Fibroblast of pulmonary artery (primary cell): ENCODE measurements at regions not wholly inside any gene's neighbourhood (a gene's known extent, or its start where the extent isn't known, plus 50 kb on each side); places are given as distances from the start of the nearest gene placed in this dataset.
"Not testable (repeated sequence)": the region's sequence is repeated elsewhere in the genome, so short reads cannot be mapped to it uniquely, and the experiment has no call there.

Experiments
- DNase-seq: peaks from one replicate; pipeline ENCODE4 v3.0.0-alpha.2; 2010; ENCODE audit warnings: low read depth
- H3K4me3 ChIP-seq: replicated peaks from 2 replicates; pipeline ENCODE4 v1.5.1; 2011; ENCODE audit warnings: low read depth, mild to moderate bottlenecking, control low read depth, low read length, moderate library complexity
- TF ChIP-seq, protein P1 (sequence below): IDR thresholded peaks from 2 replicates; pipeline ENCODE4 v1.5.1; 2011; ENCODE audit warnings: mild to moderate bottlenecking, control low read depth, low read length, inconsistent platforms; ENCODE audit errors: missing control alignments

DNA sequence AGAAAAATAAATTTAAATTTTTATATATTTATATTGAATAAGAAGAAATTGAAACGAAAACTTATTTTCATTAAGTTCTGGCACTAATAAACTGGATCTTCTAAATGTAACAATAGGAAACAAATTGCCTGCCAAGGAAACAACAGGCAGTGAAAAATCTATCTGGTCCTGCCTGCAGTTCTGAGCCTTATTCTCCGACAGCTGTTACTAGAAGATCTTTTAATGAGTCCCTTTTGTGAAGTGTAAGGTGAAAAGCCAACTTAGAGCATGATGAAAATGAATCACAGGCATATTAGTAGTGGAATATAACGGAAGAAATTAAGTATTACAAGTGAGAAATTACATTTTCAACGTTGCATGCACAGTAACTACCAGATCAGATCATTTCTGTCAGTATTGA lies 1002.7 kb upstream of the PCDH20 start:
- TF ChIP-seq, protein P1, sequence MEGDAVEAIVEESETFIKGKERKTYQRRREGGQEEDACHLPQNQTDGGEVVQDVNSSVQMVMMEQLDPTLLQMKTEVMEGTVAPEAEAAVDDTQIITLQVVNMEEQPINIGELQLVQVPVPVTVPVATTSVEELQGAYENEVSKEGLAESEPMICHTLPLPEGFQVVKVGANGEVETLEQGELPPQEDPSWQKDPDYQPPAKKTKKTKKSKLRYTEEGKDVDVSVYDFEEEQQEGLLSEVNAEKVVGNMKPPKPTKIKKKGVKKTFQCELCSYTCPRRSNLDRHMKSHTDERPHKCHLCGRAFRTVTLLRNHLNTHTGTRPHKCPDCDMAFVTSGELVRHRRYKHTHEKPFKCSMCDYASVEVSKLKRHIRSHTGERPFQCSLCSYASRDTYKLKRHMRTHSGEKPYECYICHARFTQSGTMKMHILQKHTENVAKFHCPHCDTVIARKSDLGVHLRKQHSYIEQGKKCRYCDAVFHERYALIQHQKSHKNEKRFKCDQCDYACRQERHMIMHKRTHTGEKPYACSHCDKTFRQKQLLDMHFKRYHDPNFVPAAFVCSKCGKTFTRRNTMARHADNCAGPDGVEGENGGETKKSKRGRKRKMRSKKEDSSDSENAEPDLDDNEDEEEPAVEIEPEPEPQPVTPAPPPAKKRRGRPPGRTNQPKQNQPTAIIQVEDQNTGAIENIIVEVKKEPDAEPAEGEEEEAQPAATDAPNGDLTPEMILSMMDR = no peak
- no peak overlapping the region for H3K4me3 ChIP-seq
- DNase-seq = no peak

DNA sequence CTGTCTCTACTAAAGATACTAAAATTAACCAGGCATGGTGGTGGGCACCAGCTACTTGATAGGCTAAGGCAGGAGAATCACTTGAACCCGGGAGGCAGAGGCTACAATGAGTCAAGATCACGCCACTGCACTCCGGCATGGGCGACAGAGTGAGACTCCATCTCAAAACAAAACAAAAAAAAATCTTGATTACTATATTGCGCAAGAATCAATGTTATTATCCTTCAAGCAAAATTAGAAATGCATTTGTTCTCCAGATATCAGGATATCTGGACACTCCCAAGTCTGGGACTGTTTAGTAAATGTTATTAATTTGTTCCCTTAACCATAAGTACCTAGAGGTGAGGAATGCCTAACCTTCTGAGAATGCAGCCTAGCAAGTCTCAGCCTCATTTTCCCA lies 992.2 kb upstream of the PCDH20 start:
- no peak overlapping the region for H3K4me3 ChIP-seq
- TF ChIP-seq, protein P1 = no peak

DNA sequence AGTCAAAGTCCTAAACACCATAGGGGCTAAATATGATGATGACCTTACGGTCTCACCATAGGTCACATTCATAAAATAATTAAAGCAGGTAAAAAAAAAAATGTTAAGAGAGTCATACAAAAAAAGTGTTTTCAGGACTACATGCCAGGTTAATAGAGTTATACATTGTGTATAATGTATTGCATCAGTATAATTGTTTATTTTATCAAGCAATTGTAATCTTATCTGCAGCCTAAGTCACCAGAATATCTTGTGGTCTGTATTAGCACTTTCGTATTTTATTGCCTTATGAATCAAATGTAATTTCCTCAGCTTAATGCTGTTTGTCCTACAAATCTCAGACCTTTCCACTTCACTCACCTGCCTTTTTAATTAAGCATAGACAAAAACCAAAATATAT lies 972.9 kb upstream of the PCDH20 start:
- TF ChIP-seq, protein P1 = no peak
- no peak for DNase-seq
- H3K4me3 ChIP-seq = no peak overlapping the region

More for the DNA sequence above, 992.2 kb upstream of the PCDH20 start:
- DNase-seq = no peak

DNA sequence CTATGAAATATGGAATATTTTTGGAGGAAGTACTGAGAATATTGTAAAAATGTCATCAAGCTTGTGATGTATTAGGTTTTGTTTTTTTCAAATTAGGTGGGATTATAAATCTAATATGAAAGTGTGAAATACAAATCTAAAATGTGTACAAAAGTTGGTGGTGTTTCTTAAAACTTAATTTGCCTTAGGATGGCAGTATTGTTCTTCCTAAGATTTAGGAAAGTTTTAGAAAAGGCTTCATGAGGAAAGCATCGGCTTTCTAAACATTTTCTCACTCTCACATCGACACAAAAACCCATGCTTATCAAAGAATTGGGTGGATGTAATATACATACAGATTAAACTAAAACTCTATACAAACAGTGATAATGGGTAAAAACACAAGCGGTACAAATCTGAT lies 972.0 kb upstream of the PCDH20 start:
- H3K4me3 ChIP-seq = no peak overlapping the region
- TF ChIP-seq, protein P1 = no peak
- DNase-seq = peak; percentile 13

DNA sequence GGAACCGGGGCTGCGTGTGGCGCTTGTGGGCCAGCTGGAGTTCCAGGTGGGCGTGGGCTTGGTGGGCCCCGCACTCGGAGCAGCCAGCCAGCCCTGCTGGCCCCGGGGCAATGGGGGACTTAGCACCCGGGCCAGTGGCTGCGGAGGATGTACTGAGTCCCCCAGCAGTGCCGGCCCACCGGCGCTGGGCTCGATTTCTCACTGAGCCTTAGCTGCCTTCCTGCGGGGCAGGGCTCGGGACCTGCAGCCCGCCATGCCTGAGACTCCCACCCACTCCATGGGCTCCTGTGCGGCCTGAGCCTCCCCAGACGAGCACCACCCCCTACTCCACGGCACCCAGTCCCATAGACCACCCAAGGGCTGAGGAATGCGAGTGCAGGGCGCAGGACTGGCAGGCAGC lies 963.6 kb upstream of the PCDH20 start:
- DNase-seq, H3K4me3 ChIP-seq: not testable (repeated sequence)

DNA sequence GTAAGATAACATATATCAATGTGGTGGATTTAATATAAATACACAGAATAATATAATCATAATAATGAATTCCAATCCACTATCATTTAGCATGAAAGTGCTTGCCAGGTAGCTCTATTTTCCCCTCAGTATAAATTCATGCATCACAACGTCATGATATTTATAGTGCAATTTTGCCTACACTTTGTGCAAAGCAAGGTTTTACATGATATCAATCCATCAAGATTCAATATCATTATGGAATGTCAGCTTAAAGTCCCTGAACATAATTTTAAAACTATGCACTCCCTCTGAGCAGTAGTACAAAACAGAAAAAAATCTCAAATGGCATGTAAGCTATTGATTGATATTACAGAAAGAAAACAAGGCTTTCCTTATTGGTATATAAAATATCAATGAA lies 962.2 kb upstream of the PCDH20 start:
- no peak for DNase-seq
- TF ChIP-seq, protein P1 = no peak
- no peak overlapping the region for H3K4me3 ChIP-seq

DNA sequence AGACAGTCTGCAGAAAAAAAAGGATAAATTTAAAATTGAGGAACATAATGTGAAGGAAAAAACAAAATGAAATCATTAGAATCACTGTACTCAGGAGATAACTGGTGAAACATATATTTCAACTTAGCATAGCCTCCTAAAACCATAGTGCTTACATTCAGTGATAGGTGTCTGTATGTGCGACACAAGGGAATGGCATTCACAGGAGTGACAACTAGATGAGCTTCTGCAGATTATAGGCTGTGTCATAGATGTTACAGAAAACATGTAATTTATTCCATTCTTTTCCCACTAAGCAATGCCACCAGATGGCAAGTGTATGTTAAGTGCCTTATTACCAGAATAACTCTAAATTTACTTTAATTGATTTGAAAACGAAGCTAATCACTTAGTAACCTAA lies 960.0 kb upstream of the PCDH20 start:
- H3K4me3 ChIP-seq = no peak overlapping the region
- TF ChIP-seq, protein P1 = no peak
- DNase-seq = no peak

DNA sequence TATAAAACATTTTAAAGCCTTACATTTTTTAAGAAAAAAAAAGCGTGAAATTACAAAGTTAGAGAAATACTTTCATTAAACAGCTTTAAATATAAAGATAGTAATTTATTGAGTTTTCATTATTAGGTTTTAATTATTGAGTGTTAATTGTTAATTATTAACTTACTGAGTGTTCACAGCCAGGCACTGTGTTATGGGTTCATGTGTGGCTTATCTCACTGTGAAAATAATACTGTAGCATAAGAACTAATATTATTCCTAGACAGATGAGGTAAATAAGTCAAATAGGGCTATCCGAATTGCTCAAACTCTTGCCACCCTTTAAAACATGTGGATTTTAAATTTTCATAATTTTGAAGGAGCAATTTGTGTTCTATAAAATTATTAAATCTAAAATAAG lies 956.1 kb upstream of the PCDH20 start:
- TF ChIP-seq, protein P1 = no peak
- no peak for DNase-seq
- no peak overlapping the region for H3K4me3 ChIP-seq

DNA sequence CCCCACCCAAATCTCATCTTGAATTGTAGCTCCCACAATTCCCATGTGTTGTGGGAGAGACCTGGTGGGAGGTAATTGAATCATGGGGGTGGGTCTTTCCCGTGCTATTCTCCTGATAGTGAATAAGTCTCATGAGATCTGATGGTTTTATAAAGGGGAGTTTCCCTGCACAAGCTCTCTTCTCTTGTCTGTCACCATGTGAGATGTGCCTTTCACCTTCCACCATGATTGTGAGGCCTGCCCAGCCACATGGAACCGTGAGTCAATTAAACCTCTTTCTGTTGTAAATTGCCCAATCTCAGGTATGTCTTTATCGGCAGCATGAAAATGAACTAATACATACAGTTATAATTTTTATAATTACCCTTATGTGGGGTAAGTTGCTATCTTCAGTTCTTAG lies 952.3 kb upstream of the PCDH20 start:
- H3K4me3 ChIP-seq, DNase-seq: not testable (repeated sequence)
